Smooth muscle cell (in vitro differentiated cells): ENCODE measurements at regions not wholly inside any gene's neighbourhood (a gene's known extent, or its start where the extent isn't known, plus 50 kb on each side); places are given as distances from the start of the nearest gene placed in this dataset.

Source experiments
- DNase-seq: peaks from one replicate; lab custom pipeline; 2025; ENCODE audit not compliant: unreplicated experiment; lab: John Stamatoyannopoulos, UW
- H2AFZ ChIP-seq: fragments of 200-600 bp; sonication (generic); 2 replicates; pipeline ENCODE4 v1.6.0; 2016; ENCODE audit warnings: antibody characterized with exemption, low read depth, mild to moderate bottlenecking
- H3F3A ChIP-seq: fragments of 200-600 bp; sonication (generic); 2 replicates; pipeline ENCODE4 v1.6.0; 2017; ENCODE audit warnings: antibody characterized with exemption, low read depth
- H3K27ac ChIP-seq: fragments of 200-600 bp; sonication (generic); 2 replicates; pipeline ENCODE4 v1.5.1; 2016; ENCODE audit warnings: low read depth, mild to moderate bottlenecking
- H3K27me3 ChIP-seq: fragments of 200-600 bp; sonication (generic); 2 replicates; pipeline ENCODE4 v1.6.1; 2016; ENCODE audit warnings: low read depth, mild to moderate bottlenecking
- H3K36me3 ChIP-seq: fragments of 200-600 bp; sonication (generic); 2 replicates; pipeline ENCODE4 v1.5.1; 2016; ENCODE audit warnings: low read depth
- H3K4me1 ChIP-seq: fragments of 200-600 bp; sonication (generic); 2 replicates; pipeline ENCODE4 v1.5.1; 2016; ENCODE audit warnings: low read depth
- H3K4me2 ChIP-seq: fragments of 200-600 bp; sonication (generic); 2 replicates; pipeline ENCODE4 v1.6.0; 2016; ENCODE audit warnings: mild to moderate bottlenecking
- H3K4me3 ChIP-seq: fragments of 200-600 bp; sonication (generic); 2 replicates; pipeline ENCODE4 v1.5.1; 2016; ENCODE audit warnings: mild to moderate bottlenecking
- H3K79me2 ChIP-seq: fragments of 200-600 bp; sonication (generic); 2 replicates; pipeline ENCODE4 v1.6.0; 2016; ENCODE audit warnings: low read depth, mild to moderate bottlenecking
- H3K9ac ChIP-seq: fragments of 200-600 bp; sonication (generic); 2 replicates; pipeline ENCODE4 v1.6.0; 2016; ENCODE audit warnings: low read depth
- H3K9me3 ChIP-seq: fragments of 200-600 bp; sonication (generic); replicated peaks from 2 replicates; pipeline ENCODE4 v1.5.1; 2016; ENCODE audit warnings: low read depth
- H4K20me1 ChIP-seq: fragments of 200-600 bp; sonication (generic); 2 replicates; pipeline ENCODE4 v1.6.0; 2016; ENCODE audit warnings: low read depth
- WGBS: methylation state at CpG from one replicate; pipeline ENCODE4 v1.1.7; 2016; ENCODE audit warnings: low lambda C conversion rate; 5-methylcytosine and 5-hydroxymethylcytosine counted together
- TF ChIP-seq, protein P1 (sequence below): fragments of 200-600 bp; sonication (generic); IDR thresholded peaks from 2 replicates; pipeline ENCODE4 v1.5.1; 2017; ENCODE audit warnings: borderline replicate concordance, mild to moderate bottlenecking, antibody characterized with exemption; ENCODE audit not compliant: insufficient read depth, poor library complexity, severe bottlenecking

DNA sequence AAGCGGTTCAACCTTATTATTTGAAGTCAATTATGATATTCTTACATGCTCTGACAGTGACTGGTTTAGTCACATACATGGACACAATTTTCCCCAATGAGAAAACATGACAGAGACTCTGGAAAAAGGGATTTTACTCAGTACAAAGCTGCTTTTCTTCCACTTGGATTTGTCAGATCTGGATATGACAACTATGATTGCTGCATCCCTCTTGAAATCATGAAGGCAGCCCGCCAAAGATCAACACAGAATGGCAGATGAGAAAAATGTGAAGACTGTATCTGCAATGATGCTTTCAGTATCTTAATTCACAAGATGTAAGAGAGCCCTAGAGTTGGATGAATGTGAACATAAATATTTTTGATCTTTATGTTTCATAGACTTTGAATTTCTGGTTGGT is 439.6 kb downstream of the CDH8 start:
- no peak overlapping the region for H3K27ac ChIP-seq
- H3K27me3 ChIP-seq, result no peaks in the 10 kb centered on the region
- no peak for DNase-seq
- H3F3A ChIP-seq, result no peaks in the 10 kb centered on the region
- H3K4me1 ChIP-seq, result no peaks in the 10 kb centered on the region
- 78% methylated on average over 2 of the region's 2 CpGs for WGBS
- no peaks in the 10 kb centered on the region for H3K36me3 ChIP-seq
- H2AFZ ChIP-seq, result no peak overlapping the region
- H3K9me3 ChIP-seq, result no peaks in the 10 kb centered on the region
- no peak overlapping the region for H3K9ac ChIP-seq
- H4K20me1 ChIP-seq, result no peaks in the 10 kb centered on the region
- no peak overlapping the region for H3K4me2 ChIP-seq
- H3K4me3 ChIP-seq, result no peak overlapping the region
- H3K79me2 ChIP-seq, result no peaks in the 10 kb centered on the region
- TF ChIP-seq, protein P1, sequence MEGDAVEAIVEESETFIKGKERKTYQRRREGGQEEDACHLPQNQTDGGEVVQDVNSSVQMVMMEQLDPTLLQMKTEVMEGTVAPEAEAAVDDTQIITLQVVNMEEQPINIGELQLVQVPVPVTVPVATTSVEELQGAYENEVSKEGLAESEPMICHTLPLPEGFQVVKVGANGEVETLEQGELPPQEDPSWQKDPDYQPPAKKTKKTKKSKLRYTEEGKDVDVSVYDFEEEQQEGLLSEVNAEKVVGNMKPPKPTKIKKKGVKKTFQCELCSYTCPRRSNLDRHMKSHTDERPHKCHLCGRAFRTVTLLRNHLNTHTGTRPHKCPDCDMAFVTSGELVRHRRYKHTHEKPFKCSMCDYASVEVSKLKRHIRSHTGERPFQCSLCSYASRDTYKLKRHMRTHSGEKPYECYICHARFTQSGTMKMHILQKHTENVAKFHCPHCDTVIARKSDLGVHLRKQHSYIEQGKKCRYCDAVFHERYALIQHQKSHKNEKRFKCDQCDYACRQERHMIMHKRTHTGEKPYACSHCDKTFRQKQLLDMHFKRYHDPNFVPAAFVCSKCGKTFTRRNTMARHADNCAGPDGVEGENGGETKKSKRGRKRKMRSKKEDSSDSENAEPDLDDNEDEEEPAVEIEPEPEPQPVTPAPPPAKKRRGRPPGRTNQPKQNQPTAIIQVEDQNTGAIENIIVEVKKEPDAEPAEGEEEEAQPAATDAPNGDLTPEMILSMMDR, result no peak

DNA sequence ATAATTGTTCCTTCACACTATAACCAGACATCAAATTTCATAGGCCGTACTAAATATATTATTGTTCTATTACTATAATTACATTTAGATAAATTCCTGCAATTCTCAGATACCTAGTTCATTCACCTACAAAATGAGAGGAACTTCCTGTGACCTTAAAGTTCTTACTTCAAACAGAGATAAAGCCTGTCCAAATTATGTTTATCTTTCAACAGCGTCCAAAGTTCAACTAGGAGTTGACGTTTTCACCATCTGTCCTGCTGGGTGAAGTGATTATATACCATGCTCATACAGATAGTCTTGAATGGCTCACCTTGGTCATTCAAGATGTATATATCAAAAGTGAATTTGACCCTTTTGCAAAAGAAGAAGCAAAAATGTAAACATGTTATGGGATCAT is 440.6 kb downstream of the CDH8 start:
- H3K27me3 ChIP-seq, result no peaks in the 10 kb centered on the region
- no peak overlapping the region for H3K27ac ChIP-seq
- H3K4me2 ChIP-seq, result no peak overlapping the region
- WGBS, result 85% methylated on average over 3 of the region's 3 CpGs
- H3K36me3 ChIP-seq, result no peaks in the 10 kb centered on the region
- H3F3A ChIP-seq, result no peaks in the 10 kb centered on the region
- no peaks in the 10 kb centered on the region for H3K9me3 ChIP-seq
- H3K4me3 ChIP-seq, result no peak overlapping the region
- no peaks in the 10 kb centered on the region for H3K4me1 ChIP-seq
- no peak overlapping the region for H2AFZ ChIP-seq
- no peaks in the 10 kb centered on the region for H4K20me1 ChIP-seq
- H3K9ac ChIP-seq, result no peak overlapping the region
- no peak for DNase-seq
- TF ChIP-seq, protein P1, result no peak
- H3K79me2 ChIP-seq, result no peaks in the 10 kb centered on the region

DNA sequence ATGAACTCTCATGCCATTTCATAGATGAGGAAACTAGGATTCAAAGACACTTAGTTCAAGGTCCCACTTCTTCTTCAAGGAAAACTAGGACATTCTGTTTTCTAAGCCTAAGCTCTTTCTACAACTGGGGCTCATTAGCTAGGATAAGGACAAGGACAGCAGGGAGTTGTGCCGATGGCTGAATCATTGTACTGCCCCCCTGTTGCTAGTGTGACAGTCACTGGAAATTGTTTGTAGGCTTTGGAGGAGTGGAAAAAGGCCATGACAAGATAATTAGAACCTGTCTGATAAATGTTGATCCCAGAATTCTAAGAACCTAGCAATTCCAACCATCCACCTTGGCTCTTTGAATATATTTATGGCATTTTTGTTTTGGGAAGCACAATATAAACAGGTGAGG is 445.7 kb downstream of the CDH8 start:
- H4K20me1 ChIP-seq, result no peaks in the 10 kb centered on the region
- no peaks in the 10 kb centered on the region for H3F3A ChIP-seq
- no peaks in the 10 kb centered on the region for H3K27me3 ChIP-seq
- no peaks in the 10 kb centered on the region for H3K79me2 ChIP-seq
- TF ChIP-seq, protein P1, result no peak
- no peak overlapping the region for H3K27ac ChIP-seq
- no peaks in the 10 kb centered on the region for H3K9me3 ChIP-seq
- no peak overlapping the region for H3K4me2 ChIP-seq
- H3K9ac ChIP-seq, result no peak overlapping the region
- no peak overlapping the region for H3K4me3 ChIP-seq
- no peaks in the 10 kb centered on the region for H3K4me1 ChIP-seq
- no peak overlapping the region for H2AFZ ChIP-seq
- DNase-seq, result no peak
- WGBS, result 91% methylated on average over 1 of the region's 1 CpG
- H3K36me3 ChIP-seq, result no peaks in the 10 kb centered on the region

DNA sequence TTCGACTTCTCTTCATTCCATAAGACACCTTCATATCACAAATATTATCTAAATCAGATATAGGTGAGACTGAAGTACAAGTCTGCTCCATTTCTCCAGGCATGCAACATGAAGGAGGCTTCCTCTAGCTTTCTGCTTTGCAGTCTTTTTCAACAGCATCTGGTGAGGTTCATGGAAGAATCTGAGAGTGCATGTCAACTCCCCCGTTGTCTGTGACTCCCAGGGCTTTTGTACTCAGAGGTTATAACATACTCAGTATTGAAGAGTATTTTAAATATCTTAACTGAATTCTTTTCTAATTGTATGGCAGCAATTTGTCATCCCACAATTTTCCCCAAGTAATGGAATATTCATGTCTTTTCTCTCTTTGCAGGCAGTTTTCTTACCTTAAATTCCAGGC is 448.7 kb downstream of the CDH8 start:
- TF ChIP-seq, protein P1, result no peak

More for the DNA sequence above, 448.7 kb downstream of the CDH8 start:
- no peaks in the 10 kb centered on the region for H3K36me3 ChIP-seq
- no peaks in the 10 kb centered on the region for H3K79me2 ChIP-seq
- H3K4me3 ChIP-seq, result no peak overlapping the region
- H3K4me1 ChIP-seq, result no peaks in the 10 kb centered on the region
- DNase-seq, result no peak
- H3K27me3 ChIP-seq, result no peaks in the 10 kb centered on the region
- no peak overlapping the region for H3K9ac ChIP-seq
- H4K20me1 ChIP-seq, result no peaks in the 10 kb centered on the region
- H3K9me3 ChIP-seq, result no peaks in the 10 kb centered on the region
- H2AFZ ChIP-seq, result no peak overlapping the region
- no peak overlapping the region for H3K4me2 ChIP-seq
- WGBS, result 82% methylated on average over 2 of the region's 2 CpGs
- no peaks in the 10 kb centered on the region for H3F3A ChIP-seq
- no peak overlapping the region for H3K27ac ChIP-seq
